ENCODE measurements at regions not wholly inside any gene's neighbourhood (a gene's known extent, or its start where the extent isn't known, plus 50 kb on each side); places are given as distances from the start of the nearest gene placed in this dataset.
A peak's percentile ranks its signal among the peaks of the same experiment; 100 is the strongest.
"Not testable (repeated sequence)": the region's sequence is repeated elsewhere in the genome, so short reads cannot be mapped to it uniquely, and the experiment has no call there.

DNA sequence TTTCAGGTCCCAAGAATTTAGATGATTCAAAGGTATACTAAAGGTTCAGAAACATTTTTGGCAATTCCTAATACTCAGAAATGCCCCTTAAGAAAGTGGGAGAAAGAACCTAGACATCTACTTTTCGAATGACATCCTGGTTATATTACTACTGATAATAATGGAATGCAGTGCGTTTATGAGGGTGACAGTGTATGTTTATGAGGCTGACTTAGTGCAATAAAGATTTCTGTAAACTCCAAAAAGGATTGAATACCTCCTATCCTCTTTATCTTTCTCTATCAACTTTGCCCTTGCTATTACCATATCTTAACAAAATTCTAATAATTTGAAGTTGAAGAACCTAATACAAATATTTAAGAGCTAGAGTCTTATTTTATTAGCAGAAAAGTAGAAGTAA lies 348.9 kb upstream of the EPHA6 start:
- DNase-seq (ENCODE audit: low read depth) (no peak), FAIRE-seq (no peak)
- H3K4me3 ChIP-seq (ENCODE audit: low read depth, low read length) = no peak overlapping the region

DNA sequence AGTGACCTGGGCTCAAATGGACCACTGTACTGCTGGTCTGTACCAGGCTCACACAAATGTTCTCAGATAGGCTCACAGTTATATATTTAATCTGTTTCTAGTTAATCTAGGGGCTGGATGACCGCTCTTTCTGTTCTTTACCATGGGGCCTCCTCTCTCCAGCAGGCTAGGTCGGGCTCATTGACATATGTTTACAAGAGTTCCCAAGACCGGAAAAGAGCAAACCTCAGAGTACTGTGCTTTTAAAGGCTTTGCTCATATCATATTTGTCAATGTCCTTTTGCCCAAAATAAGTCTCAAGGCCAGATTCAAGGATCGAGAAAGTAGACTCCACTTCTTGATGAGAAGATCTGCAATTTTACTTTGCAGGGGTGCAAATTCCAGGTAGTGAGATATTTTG lies 348.0 kb upstream of the EPHA6 start:
- FAIRE-seq = no peak
- H3K36me3 ChIP-seq (ENCODE audit: control insufficient read depth, insufficient read depth, low read length) = no peaks in the 10 kb centered on the region
- no peaks in the 10 kb centered on the region for H3K27me3 ChIP-seq (ENCODE audit: control insufficient read depth, insufficient read depth, low read length)
- no peak for DNase-seq (ENCODE audit: low read depth)
- TF ChIP-seq, protein P1, sequence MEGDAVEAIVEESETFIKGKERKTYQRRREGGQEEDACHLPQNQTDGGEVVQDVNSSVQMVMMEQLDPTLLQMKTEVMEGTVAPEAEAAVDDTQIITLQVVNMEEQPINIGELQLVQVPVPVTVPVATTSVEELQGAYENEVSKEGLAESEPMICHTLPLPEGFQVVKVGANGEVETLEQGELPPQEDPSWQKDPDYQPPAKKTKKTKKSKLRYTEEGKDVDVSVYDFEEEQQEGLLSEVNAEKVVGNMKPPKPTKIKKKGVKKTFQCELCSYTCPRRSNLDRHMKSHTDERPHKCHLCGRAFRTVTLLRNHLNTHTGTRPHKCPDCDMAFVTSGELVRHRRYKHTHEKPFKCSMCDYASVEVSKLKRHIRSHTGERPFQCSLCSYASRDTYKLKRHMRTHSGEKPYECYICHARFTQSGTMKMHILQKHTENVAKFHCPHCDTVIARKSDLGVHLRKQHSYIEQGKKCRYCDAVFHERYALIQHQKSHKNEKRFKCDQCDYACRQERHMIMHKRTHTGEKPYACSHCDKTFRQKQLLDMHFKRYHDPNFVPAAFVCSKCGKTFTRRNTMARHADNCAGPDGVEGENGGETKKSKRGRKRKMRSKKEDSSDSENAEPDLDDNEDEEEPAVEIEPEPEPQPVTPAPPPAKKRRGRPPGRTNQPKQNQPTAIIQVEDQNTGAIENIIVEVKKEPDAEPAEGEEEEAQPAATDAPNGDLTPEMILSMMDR (IDR thresholded peaks at IDR 0.05; ENCODE audit: insufficient read depth, low read length, severe bottlenecking) = no peak
- H3K4me3 ChIP-seq (ENCODE audit: low read depth, low read length) = no peak overlapping the region

More for the DNA sequence above, 348.9 kb upstream of the EPHA6 start:
- TF ChIP-seq, protein P1 (IDR thresholded peaks at IDR 0.05; ENCODE audit: insufficient read depth, low read length, severe bottlenecking) = no peak
- H3K27me3 ChIP-seq (ENCODE audit: control insufficient read depth, insufficient read depth, low read length) = no peaks in the 10 kb centered on the region
- no peaks in the 10 kb centered on the region for H3K36me3 ChIP-seq (ENCODE audit: control insufficient read depth, insufficient read depth, low read length)

DNA sequence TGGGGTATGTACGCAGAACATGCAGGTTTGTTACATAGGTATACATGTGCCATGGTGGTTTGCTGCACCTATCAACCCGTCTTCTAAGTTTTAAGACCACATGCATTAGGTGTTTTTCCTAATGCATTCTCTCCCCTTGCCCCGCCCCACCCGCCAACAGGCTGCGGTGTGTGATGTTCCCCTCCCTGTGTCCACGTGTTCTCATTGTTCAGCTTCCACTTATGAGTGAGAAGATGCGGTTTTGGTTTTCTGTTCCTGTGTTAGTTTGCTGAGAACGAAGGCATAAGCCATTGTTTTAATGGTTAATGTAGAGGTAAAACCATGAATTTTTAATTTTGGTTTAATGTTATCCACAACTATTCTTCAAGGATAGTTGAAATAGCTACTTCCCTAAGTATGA lies 346.8 kb upstream of the EPHA6 start:
- Histone ChIP-seq H3K36me3 (ENCODE audit: control insufficient read depth, insufficient read depth, low read length) (no peaks in the 10 kb centered on the region), H3K4me3 (ENCODE audit: low read depth, low read length) (no peak overlapping the region), H3K27me3 (ENCODE audit: control insufficient read depth, insufficient read depth, low read length) (no peaks in the 10 kb centered on the region)
- no peak for FAIRE-seq
- TF ChIP-seq, protein P1 (IDR thresholded peaks at IDR 0.05; ENCODE audit: insufficient read depth, low read length, severe bottlenecking) = no peak
- DNase-seq (ENCODE audit: low read depth) = no peak

DNA sequence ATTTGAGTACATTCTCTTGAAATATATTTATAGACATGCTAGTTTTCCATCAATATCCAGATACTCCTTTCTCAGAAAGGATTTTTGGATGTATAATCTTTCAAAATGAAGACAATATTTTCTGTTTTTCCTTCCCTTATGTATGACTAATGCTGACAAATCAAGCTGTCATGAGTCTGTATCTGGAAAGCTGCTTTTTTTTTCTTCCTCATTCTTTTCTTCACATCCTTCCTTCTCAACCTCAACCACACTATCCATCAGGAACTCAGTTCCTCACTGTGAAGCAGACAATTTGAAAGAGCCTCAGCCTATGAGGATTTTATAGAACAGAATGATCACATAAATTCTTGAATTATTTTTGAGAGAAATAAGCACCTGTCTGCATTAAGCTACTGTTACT lies 335.9 kb upstream of the EPHA6 start:
- Histone ChIP-seq H3K27me3 (ENCODE audit: control insufficient read depth, insufficient read depth, low read length) (no peaks in the 10 kb centered on the region), H3K36me3 (ENCODE audit: control insufficient read depth, insufficient read depth, low read length) (no peaks in the 10 kb centered on the region), H3K4me3 (ENCODE audit: low read depth, low read length) (no peak overlapping the region)
- DNase-seq (ENCODE audit: low read depth) = peak; percentile 63
- no peak for FAIRE-seq
- TF ChIP-seq, protein P1 (IDR thresholded peaks at IDR 0.05; ENCODE audit: insufficient read depth, low read length, severe bottlenecking) = no peak

DNA sequence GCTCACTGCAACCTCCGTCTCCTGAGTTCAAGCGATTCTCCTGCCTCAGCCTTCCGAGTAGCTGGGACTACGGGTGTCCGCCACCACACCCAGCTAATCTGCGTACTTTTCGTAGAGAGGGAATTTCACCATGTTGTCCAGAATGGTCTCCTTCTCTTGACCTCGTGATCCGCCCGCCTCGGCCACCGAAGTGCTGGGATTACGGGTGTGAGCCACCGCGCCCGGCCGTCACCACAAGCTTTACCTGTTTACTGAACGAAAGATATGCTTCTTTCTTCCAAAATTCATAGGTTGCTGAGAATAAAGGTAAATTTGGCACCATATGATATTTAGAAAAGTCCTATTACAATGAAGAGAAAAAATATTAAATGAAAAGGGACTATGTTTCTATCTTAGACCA lies 333.5 kb upstream of the EPHA6 start:
- Histone ChIP-seq H3K4me3 (ENCODE audit: low read depth, low read length) (no peak overlapping the region), H3K27me3 (ENCODE audit: control insufficient read depth, insufficient read depth, low read length) (no peaks in the 10 kb centered on the region), H3K36me3 (ENCODE audit: control insufficient read depth, insufficient read depth, low read length) (no peaks in the 10 kb centered on the region)
- FAIRE-seq (no peak), DNase-seq (ENCODE audit: low read depth) (no peak)
- TF ChIP-seq, protein P1 (IDR thresholded peaks at IDR 0.05; ENCODE audit: insufficient read depth, low read length, severe bottlenecking) = no peak

DNA sequence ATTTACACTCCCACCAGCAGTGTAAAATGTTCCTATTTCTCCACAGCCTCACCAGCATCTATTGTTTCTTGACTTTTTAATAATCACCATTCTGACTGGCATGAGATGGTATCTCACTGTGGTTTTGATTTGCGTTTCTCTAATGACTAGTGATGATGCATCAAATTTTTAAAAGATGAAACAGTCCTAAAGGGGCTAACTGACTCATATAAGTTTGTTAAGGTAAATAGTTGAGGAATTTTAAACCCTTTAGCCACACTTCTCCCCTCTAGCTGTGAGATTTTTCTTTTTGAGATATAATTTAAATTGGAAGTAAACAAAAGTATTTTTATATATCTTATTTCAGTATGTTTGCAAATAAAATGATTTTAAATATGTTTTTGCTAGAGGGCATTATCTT lies 331.2 kb upstream of the EPHA6 start:
- peak; percentile 76 for DNase-seq (ENCODE audit: low read depth)
- H3K36me3 ChIP-seq (ENCODE audit: control insufficient read depth, insufficient read depth, low read length); FAIRE-seq; H3K27me3 ChIP-seq (ENCODE audit: control insufficient read depth, insufficient read depth, low read length); H3K4me3 ChIP-seq (ENCODE audit: low read depth, low read length): not testable (repeated sequence)
